Neural cell (in vitro differentiated cells): ENCODE measurements at regions not wholly inside any gene's neighbourhood (a gene's known extent, or its start where the extent isn't known, plus 50 kb on each side); places are given as distances from the start of the nearest gene placed in this dataset.

Experiments
- EZH2 ChIP-seq: fragments of 200-600, 300-800 bp; shearing (Covaris generic), sonication (generic); IDR thresholded peaks from 2 replicates; pipeline ENCODE4 v1.6.1; 2014; ENCODE audit warnings: antibody characterized with exemption, low read length, borderline replicate concordance, mild to moderate bottlenecking; ENCODE audit not compliant: insufficient read depth, poor library complexity, severe bottlenecking
- POLR2AphosphoS5 ChIP-seq: IDR thresholded peaks from 2 replicates; pipeline ENCODE4 v1.6.1; 2012
- RAD21 ChIP-seq: fragments of 450-650 bp; conservative IDR thresholded peaks from 2 replicates; pipeline ENCODE4 v1.6.1; 2014; ENCODE audit warnings: antibody characterized with exemption, mild to moderate bottlenecking, moderate library complexity
- TAF1 ChIP-seq: IDR thresholded peaks from 2 replicates; pipeline ENCODE4 v1.6.1; 2012; ENCODE audit warnings: low read depth
- TF ChIP-seq, protein P1 (sequence below): fragments of 450-650 bp; IDR thresholded peaks from 2 replicates; pipeline ENCODE4 v1.5.1; 2014; ENCODE audit warnings: antibody characterized with exemption, mild to moderate bottlenecking, moderate library complexity; ENCODE audit not compliant: poor library complexity, severe bottlenecking
- TF ChIP-seq, protein P2 (sequence below): IDR thresholded peaks from 2 replicates; pipeline ENCODE4 v1.6.1; 2012; ENCODE audit warnings: borderline replicate concordance

DNA sequence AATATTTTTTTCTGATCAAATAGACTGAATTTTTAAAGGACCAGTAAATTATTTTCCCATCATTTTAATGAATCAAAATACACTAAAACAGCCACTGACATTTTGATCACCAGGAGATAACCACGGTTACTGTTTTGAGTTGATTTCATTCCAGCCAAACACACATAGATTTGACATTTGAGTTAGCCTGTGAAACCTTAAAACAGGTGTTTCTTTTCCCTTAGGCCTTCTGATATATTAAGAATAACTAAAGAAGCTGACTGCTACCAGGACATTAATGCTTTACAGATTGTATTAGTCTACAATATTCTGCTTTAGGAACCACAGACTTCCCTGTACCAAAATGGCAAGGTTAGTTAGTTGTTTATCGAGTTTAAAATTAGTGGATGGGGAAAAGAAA is 193.4 kb downstream of the OMA1 start:
- TF ChIP-seq EZH2: no peak
- TF ChIP-seq, protein P1, sequence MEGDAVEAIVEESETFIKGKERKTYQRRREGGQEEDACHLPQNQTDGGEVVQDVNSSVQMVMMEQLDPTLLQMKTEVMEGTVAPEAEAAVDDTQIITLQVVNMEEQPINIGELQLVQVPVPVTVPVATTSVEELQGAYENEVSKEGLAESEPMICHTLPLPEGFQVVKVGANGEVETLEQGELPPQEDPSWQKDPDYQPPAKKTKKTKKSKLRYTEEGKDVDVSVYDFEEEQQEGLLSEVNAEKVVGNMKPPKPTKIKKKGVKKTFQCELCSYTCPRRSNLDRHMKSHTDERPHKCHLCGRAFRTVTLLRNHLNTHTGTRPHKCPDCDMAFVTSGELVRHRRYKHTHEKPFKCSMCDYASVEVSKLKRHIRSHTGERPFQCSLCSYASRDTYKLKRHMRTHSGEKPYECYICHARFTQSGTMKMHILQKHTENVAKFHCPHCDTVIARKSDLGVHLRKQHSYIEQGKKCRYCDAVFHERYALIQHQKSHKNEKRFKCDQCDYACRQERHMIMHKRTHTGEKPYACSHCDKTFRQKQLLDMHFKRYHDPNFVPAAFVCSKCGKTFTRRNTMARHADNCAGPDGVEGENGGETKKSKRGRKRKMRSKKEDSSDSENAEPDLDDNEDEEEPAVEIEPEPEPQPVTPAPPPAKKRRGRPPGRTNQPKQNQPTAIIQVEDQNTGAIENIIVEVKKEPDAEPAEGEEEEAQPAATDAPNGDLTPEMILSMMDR: no peak
- no peak for TF ChIP-seq POLR2AphosphoS5
- TF ChIP-seq RAD21: no peak
- no peak for TF ChIP-seq TAF1
- TF ChIP-seq, protein P2, sequence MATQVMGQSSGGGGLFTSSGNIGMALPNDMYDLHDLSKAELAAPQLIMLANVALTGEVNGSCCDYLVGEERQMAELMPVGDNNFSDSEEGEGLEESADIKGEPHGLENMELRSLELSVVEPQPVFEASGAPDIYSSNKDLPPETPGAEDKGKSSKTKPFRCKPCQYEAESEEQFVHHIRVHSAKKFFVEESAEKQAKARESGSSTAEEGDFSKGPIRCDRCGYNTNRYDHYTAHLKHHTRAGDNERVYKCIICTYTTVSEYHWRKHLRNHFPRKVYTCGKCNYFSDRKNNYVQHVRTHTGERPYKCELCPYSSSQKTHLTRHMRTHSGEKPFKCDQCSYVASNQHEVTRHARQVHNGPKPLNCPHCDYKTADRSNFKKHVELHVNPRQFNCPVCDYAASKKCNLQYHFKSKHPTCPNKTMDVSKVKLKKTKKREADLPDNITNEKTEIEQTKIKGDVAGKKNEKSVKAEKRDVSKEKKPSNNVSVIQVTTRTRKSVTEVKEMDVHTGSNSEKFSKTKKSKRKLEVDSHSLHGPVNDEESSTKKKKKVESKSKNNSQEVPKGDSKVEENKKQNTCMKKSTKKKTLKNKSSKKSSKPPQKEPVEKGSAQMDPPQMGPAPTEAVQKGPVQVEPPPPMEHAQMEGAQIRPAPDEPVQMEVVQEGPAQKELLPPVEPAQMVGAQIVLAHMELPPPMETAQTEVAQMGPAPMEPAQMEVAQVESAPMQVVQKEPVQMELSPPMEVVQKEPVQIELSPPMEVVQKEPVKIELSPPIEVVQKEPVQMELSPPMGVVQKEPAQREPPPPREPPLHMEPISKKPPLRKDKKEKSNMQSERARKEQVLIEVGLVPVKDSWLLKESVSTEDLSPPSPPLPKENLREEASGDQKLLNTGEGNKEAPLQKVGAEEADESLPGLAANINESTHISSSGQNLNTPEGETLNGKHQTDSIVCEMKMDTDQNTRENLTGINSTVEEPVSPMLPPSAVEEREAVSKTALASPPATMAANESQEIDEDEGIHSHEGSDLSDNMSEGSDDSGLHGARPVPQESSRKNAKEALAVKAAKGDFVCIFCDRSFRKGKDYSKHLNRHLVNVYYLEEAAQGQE: no peak
